ENCODE measurements at regions not wholly inside any gene's neighbourhood (a gene's known extent, or its start where the extent isn't known, plus 50 kb on each side); places are given as distances from the start of the nearest gene placed in this dataset.

GRCh38 chr5:56612759-56613158 is 202.6 kb upstream of the MAP3K1 start:
- TF ChIP-seq CTCF (IDR thresholded peaks at IDR 0.05) (no peak), ZFX (IDR thresholded peaks at IDR 0.05; ENCODE audit: borderline replicate concordance) (no peak)
